Thymus (tissue), 11 donors: ENCODE measurements at regions not wholly inside any gene's neighbourhood (a gene's known extent, or its start where the extent isn't known, plus 50 kb on each side); places are given as distances from the start of the nearest gene placed in this dataset.

Source experiments
- DNase-seq, 9 donors: peaks; one replicate each; pipeline ENCODE4 v3.0.0-alpha.2; 2013; ENCODE audit warnings: low spot score in 9 of 9, low read depth in 6 of 9, missing footprints in 1 of 9
- H3K27ac ChIP-seq, 2 donors: one replicate each; pipeline ENCODE4 v1.5.1; 2013; ENCODE audit warnings: control low read depth in 1 of 2, low read depth in 1 of 2, low read length in 1 of 2, mild to moderate bottlenecking in 1 of 2, moderate library complexity in 1 of 2
- H3K27me3 ChIP-seq, 2 donors: one replicate each; pipeline ENCODE4 v1.5.1; 2013; ENCODE audit warnings: low read length in 1 of 2; ENCODE audit not compliant: control insufficient read depth in 2 of 2, insufficient read depth in 1 of 2
- H3K36me3 ChIP-seq, 2 donors: one replicate each; pipeline ENCODE4 v1.5.1; 2013; ENCODE audit warnings: low read length in 1 of 2, mild to moderate bottlenecking in 1 of 2, moderate library complexity in 1 of 2; ENCODE audit not compliant: control insufficient read depth in 2 of 2, insufficient read depth in 2 of 2
- H3K4me1 ChIP-seq, 2 donors: one replicate each; pipeline ENCODE4 v1.5.1; 2013; ENCODE audit warnings: low read length in 2 of 2; ENCODE audit not compliant: control insufficient read depth in 2 of 2, insufficient read depth in 2 of 2
- H3K4me3 ChIP-seq, 2 donors: one replicate each; pipeline ENCODE4 v1.5.1; 2013; ENCODE audit warnings: low read length in 2 of 2, control low read depth in 1 of 2, mild to moderate bottlenecking in 1 of 2
- H3K9me3 ChIP-seq, 2 donors: one replicate each; pipeline ENCODE4 v1.5.1; 2013; ENCODE audit warnings: low read length in 1 of 2, mild to moderate bottlenecking in 1 of 2; ENCODE audit not compliant: control insufficient read depth in 2 of 2, insufficient read depth in 1 of 2
- WGBS: extraction: QIAGEN DNeasy Blood & Tissue Kit; methylation state at CpG from one replicate; pipeline ENCODE4 v1.1.7; 2013; 5-methylcytosine and 5-hydroxymethylcytosine counted together
- donor health status: healthy.

DNA sequence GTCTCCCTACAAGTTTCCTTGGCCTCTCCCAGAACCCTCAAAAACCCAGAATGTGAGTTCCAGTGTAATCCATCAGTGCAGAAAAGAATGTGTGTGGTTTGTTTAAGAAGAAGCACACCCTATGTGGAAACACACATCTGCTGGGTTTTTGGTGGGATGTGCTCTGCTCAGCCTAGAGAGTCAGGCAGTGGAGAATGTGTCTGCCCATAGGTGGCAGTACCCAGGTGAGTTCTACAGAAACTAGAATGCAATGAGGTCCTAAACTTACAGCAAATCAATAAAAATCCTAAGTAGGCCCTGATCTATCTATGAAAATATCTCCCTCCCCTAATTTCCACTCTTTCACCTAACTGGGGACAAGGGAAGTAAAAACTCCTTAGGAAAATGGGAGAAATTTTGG, 437.3 kb downstream of the DHX35 start:
- no peak overlapping the region for H3K4me3 ChIP-seq
- no peaks in the 10 kb centered on the region for H3K4me1 ChIP-seq
- DNase-seq, result no peak
- H3K27me3 ChIP-seq, result no peaks in the 10 kb centered on the region
- H3K27ac ChIP-seq, result no peak overlapping the region
- H3K36me3 ChIP-seq, result no peaks in the 10 kb centered on the region
- no peaks in the 10 kb centered on the region for H3K9me3 ChIP-seq

DNA sequence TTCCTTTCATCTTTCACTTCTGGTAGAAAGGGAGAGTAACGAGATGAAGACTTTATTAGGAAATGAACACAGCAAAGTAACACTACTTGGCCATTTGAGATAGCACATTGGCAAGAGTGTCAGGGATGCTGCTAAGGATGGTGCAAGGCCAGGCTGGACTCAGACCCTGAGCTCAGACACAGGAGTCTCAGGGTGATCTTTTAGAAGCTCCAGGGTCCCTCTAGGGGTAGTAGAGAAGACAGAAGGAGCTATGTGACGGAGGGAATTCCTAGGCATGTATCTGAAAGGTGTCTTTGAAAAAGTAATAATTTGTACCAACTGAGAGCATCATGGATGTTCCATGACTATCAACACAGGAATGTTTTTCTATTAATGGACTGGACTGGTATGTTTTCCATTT, 436.5 kb downstream of the DHX35 start:
- DNase-seq, result no peak
- H3K36me3 ChIP-seq, result no peaks in the 10 kb centered on the region
- H3K27me3 ChIP-seq, result no peaks in the 10 kb centered on the region
- no peaks in the 10 kb centered on the region for H3K4me1 ChIP-seq
- H3K27ac ChIP-seq, result no peak overlapping the region
- H3K4me3 ChIP-seq, result no peak overlapping the region
- no peaks in the 10 kb centered on the region for H3K9me3 ChIP-seq
- WGBS, result 76% methylated on average over 2 of the region's 2 CpGs

DNA sequence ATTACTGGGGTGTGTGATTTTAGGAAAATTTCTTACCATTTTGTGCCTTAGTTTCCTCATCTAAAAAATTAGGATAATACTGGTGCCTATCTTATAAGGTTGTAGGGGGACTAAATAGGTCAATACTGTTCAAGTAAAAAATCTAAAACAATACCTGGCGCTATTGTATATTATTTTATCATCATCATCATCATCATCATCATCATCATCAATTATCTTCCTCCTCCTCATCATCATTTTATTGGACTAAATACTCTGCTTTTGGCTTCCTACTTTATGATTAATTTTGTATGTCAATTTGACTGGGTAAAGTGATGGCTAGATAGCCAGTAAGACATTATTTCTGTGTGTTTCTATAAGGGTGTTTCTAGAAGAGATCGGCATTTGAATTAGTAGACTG, 435.5 kb downstream of the DHX35 start:
- DNase-seq, result no peak
- H3K9me3 ChIP-seq, result no peaks in the 10 kb centered on the region
- 97% methylated on average over 2 of the region's 2 CpGs for WGBS
- H3K4me3 ChIP-seq, result no peak overlapping the region
- H3K27me3 ChIP-seq, result no peaks in the 10 kb centered on the region
- H3K4me1 ChIP-seq, result no peaks in the 10 kb centered on the region
- no peaks in the 10 kb centered on the region for H3K36me3 ChIP-seq
- H3K27ac ChIP-seq, result no peak overlapping the region

DNA sequence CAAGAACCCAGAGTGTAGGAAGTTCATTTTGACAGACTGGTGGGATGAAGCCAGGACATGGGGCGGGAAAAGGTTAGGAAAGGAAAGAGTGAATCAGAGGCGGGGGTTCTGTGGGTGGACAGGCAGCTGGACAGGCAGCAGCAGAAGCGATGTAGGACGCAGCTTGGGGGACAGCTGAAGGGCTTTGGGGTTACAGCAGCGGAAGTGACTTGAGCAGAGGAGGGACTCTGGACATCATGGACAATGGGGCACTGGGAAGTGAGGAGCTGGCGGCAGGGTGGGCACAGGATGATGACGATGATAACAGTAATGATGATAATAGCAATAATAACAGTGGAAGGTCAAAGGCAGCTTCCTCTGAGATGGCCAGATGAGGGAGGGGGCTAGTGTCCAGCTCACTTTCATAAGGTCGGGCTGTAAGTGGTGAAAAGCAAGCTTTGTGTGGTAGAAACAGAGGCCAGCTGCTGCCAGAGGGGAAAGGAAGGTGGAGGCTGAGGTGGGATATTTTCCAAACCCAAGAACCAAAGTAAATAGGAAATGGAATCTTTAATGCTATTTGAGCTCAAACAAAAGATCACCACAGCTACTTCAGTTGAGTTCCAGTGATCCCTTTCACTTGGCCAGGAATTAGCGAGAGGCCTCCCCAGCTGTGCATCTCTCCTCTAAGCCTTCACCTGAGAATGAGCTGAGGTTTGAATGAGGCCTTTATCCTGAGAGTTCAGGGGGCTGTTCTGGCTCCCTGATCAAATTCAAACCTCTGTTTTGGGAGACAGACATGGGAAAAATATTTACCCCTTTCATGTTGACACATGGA, 433.5 kb downstream of the DHX35 start:
- H3K4me1 ChIP-seq, result no peaks in the 10 kb centered on the region
- no peaks in the 10 kb centered on the region for H3K36me3 ChIP-seq
- H3K9me3 ChIP-seq, result no peaks in the 10 kb centered on the region
- no peak overlapping the region for H3K27ac ChIP-seq
- no peak for DNase-seq
- H3K4me3 ChIP-seq, result no peak overlapping the region
- H3K27me3 ChIP-seq, result no peaks in the 10 kb centered on the region
- 92% methylated on average over 9 of the region's 9 CpGs for WGBS

DNA sequence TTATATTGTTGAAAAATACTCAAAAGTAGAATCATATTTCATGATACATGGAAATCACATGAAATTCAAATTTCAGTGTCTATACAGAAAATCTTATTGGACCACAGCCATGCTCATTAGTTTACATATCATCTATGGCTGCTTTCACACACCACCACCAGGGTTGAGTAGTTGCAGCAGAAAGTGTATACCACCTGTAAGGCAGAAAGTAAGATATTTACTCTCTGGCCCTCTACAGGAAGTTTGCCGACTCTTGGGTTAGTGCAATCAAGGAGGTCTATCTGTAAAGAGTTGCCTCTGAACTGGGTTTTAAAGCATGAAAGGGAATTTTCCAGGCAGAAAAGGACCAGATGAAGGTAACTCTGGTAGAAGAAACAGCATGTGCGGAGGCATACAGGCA, 432.3 kb downstream of the DHX35 start:
- WGBS, result 95% methylated on average over 2 of the region's 2 CpGs
- H3K9me3 ChIP-seq, result no peaks in the 10 kb centered on the region
- DNase-seq, result no peak

DNA sequence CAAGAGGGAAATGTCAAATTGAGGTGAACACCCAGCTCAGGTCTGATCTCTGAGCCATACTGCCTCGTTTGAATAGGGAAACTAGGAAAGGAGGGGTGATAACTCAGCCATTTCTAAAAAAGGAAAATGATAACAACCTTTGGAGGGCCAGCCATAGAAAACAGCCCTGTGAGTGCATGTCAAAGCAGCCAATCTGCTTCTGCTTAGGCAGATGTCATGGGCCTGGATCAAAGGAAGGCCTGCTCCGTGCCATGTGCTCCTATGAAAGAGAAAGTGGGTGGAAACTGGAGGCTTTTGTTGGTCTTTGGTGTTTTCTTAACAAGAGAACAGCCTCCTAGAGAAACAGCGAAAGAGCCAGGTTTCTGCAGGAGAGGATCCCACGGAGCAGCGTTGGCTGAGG, 428.0 kb downstream of the DHX35 start:
- no peaks in the 10 kb centered on the region for H3K27me3 ChIP-seq
- no peaks in the 10 kb centered on the region for H3K9me3 ChIP-seq
- no peaks in the 10 kb centered on the region for H3K4me1 ChIP-seq
- no peak overlapping the region for H3K4me3 ChIP-seq
- H3K36me3 ChIP-seq, result no peaks in the 10 kb centered on the region
- 79% methylated on average over 5 of the region's 5 CpGs for WGBS
- no peak overlapping the region for H3K27ac ChIP-seq
- no peak for DNase-seq

More for the DNA sequence above, 432.3 kb downstream of the DHX35 start:
- Histone ChIP-seq H3K4me1 (no peaks in the 10 kb centered on the region), H3K27me3 (no peaks in the 10 kb centered on the region), H3K36me3 (no peaks in the 10 kb centered on the region), H3K4me3 (no peak overlapping the region), H3K27ac (no peak overlapping the region)

DNA sequence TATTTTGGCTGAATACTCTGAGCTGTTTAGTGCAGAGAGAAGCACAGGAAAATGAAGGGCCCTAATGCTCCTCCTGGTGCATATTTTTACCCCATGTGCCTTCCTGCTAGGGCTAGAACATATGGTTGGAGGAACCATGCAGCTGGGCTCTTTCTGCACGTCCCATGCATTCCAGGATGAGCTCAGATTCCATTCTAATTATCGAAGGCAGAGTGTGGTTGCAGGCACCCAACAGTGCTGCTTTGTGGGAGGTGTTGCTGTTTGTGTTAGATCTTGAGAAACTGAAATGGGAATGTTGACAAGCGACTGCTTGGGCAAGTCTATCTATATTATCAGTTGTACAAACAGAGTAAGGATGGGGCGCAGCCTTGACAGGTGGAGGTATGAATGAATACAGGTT, 419.5 kb downstream of the DHX35 start:
- Histone ChIP-seq H3K4me1 (no peaks in the 10 kb centered on the region), H3K27ac (no peak overlapping the region), H3K4me3 (no peak overlapping the region), H3K9me3 (no peaks in the 10 kb centered on the region), H3K27me3 (no peaks in the 10 kb centered on the region), H3K36me3 (no peaks in the 10 kb centered on the region)
- no peak for DNase-seq
- 64% methylated on average over 4 of the region's 4 CpGs for WGBS

DNA sequence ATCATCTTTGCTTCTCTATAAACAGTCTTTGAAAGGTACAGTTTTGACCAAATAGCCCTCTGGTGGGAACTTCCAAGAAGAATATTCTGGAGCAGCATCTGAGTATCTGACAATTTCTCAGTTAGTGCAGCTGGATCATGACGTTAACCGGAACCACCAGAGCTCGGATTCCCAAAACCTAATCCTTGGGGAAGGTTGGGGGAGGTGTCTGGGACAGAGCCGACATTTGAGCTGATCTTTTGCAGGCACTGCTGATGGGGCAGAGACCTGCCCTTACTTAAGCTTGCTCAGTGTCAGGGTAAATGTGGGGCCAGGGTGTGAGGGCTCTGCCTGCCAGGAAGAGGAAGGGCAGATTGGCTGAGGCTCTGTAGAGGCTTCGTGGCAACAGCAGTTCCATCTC, 416.6 kb downstream of the DHX35 start:
- no peak for DNase-seq
- H3K9me3 ChIP-seq, result no peaks in the 10 kb centered on the region
- WGBS, result 72% methylated on average over 5 of the region's 5 CpGs
- no peaks in the 10 kb centered on the region for H3K36me3 ChIP-seq
- H3K4me1 ChIP-seq, result no peaks in the 10 kb centered on the region
- no peaks in the 10 kb centered on the region for H3K27me3 ChIP-seq
- H3K4me3 ChIP-seq, result no peak overlapping the region
- no peak overlapping the region for H3K27ac ChIP-seq

DNA sequence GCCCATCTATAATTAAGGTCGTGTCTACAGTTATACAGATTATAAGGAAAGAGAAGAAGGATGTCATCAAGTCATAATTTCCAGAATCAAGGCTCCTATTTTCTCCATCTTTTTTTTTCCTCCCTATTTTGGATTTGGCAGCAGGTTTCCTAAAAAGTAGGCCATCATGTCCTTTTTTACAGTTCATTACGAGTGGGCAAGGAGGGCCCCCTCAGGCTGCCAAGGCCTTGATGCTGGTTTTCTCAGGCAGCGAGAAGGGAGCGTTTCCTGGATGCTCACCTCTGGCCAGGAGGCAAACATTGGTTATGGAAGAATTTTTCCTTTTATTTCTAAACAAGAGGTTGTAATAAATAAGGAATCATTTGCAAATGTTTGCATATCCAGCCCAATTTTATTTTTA, 414.6 kb downstream of the DHX35 start:
- Histone ChIP-seq H3K4me3 (no peak overlapping the region), H3K36me3 (no peaks in the 10 kb centered on the region), H3K4me1 (no peaks in the 10 kb centered on the region), H3K9me3 (no peaks in the 10 kb centered on the region), H3K27me3 (no peaks in the 10 kb centered on the region), H3K27ac (no peak overlapping the region)
- no peak for DNase-seq
- WGBS, result 91% methylated on average over 4 of the region's 4 CpGs
